SU-DHL-6 (cell line): ENCODE measurements at regions not wholly inside any gene's neighbourhood (a gene's known extent, or its start where the extent isn't known, plus 50 kb on each side); places are given as distances from the start of the nearest gene placed in this dataset.

Experiments used
- H2AFZ ChIP-seq: fragments of 200-600 bp; sonication (generic); 2 replicates; pipeline ENCODE4 v1.6.1; 2014; ENCODE audit warnings: low read depth, mild to moderate bottlenecking, moderate library complexity, mixed read lengths, antibody characterized with exemption, low read length; ENCODE audit not compliant: severe bottlenecking
- H3F3A ChIP-seq: fragments of 200-600 bp; shearing (Covaris generic); 2 replicates; pipeline ENCODE4 v1.6.0; 2016; ENCODE audit warnings: antibody characterized with exemption, mild to moderate bottlenecking; ENCODE audit not compliant: insufficient read depth
- H3K27ac ChIP-seq: fragments of 200-600 bp; sonication (generic); 2 replicates; pipeline ENCODE4 v1.5.1; 2016; ENCODE audit warnings: low read depth, mild to moderate bottlenecking, low read length, moderate library complexity, mixed read lengths
- H3K27me3 ChIP-seq: fragments of 200-600 bp; sonication (generic), shearing (Covaris generic); 2 replicates; pipeline ENCODE4 v1.6.0; 2014; ENCODE audit warnings: mild to moderate bottlenecking, low read length
- H3K36me3 ChIP-seq: fragments of 200-600 bp; sonication (generic); 2 replicates; pipeline ENCODE4 v1.6.1; 2014; ENCODE audit warnings: mild to moderate bottlenecking, low read length, mixed read lengths
- H3K4me2 ChIP-seq: fragments of 300-600, 200-600 bp; shearing (Covaris generic), sonication (generic); 2 replicates; pipeline ENCODE4 v1.6.0; 2014; ENCODE audit warnings: low read length, low read depth, mild to moderate bottlenecking; ENCODE audit not compliant: poor library complexity, severe bottlenecking
- H3K4me3 ChIP-seq: fragments of 200-600 bp; sonication (generic); 2 replicates; pipeline ENCODE4 v1.5.1; 2014; ENCODE audit warnings: antibody characterized with exemption, low read length, mild to moderate bottlenecking, mixed read lengths; ENCODE audit not compliant: insufficient read depth, poor library complexity, severe bottlenecking
- H3K79me2 ChIP-seq: fragments of 200-600 bp; sonication (generic); 2 replicates; pipeline ENCODE4 v1.6.1; 2014; ENCODE audit warnings: mild to moderate bottlenecking, low read length, moderate library complexity; ENCODE audit not compliant: insufficient read depth
- H3K9ac ChIP-seq: fragments of 200-600 bp; sonication (generic); 2 replicates; pipeline ENCODE4 v1.7.0; 2014; ENCODE audit warnings: mild to moderate bottlenecking, low read length
- H3K9me2 ChIP-seq: fragments of 200-600 bp; sonication (generic); replicated peaks from 2 replicates; pipeline ENCODE4 v1.6.1; 2014; ENCODE audit warnings: low read length; ENCODE audit not compliant: insufficient read depth
- H3K9me3 ChIP-seq: fragments of 200-600 bp; sonication (generic); 2 replicates; pipeline ENCODE4 v1.6.1; 2014; ENCODE audit warnings: low read length, mixed read lengths; ENCODE audit not compliant: insufficient read depth
- H4K20me1 ChIP-seq: fragments of 200-600 bp; sonication (generic); 2 replicates; pipeline ENCODE4 v1.6.1; 2014; ENCODE audit warnings: low read depth, mild to moderate bottlenecking, antibody characterized with exemption, low read length, moderate library complexity, mixed read lengths
- EZH2phosphoT487 ChIP-seq: fragments of 200-600 bp; sonication (generic), shearing (Covaris generic); conservative IDR thresholded peaks from 2 replicates; pipeline ENCODE4 v1.6.1; 2018; ENCODE audit warnings: mild to moderate bottlenecking, antibody characterized with exemption, low read length, moderate library complexity, mixed read lengths
- TF ChIP-seq, protein P1 (sequence below): fragments of 200-600 bp; sonication (generic); IDR thresholded peaks from one replicate; pipeline ENCODE4 v1.5.1; 2017; ENCODE audit warnings: antibody characterized with exemption, mild to moderate bottlenecking, low read length, moderate library complexity; ENCODE audit not compliant: insufficient read depth, poor library complexity, severe bottlenecking

DNA sequence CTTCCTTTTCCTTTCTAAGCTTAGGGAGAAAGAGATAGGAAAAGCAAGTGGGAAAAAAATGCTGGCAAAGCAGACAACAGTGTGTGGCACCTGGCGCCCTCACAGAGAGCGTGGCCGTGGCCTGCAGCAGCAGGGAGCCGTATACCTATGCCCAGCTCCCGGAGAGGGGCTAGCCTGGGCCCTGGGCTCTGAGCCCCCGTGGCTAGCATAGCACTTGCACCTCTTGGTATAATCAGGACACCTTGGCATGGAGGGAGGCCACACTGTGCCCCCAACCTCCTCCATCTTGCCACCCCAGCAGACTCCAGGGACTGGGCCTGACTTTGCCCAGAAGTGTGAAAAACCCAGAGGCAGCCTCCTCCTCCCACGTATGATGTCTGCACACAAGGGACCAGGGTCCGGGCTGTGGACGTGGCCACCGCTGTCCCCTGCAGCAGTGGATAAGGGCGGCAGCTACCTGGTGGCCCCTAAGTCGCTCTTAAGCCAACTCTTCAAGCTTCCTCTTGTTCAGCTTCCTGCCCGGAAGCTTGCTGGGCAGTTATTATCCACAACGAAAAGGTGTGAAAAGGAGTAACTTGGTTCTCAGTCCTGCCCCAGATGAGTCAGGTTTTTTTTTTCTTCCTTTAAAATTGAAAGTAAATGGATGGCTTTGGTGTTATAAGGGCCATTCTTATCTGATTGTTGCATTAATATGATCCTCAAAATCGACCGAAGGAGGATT is 249.1 kb upstream of the PITRM1 start:
- Histone ChIP-seq H3K9me3 (no peaks in the 10 kb centered on the region), H2AFZ (no peak overlapping the region), H3K4me2 (no peak overlapping the region), H3K36me3 (no peaks in the 10 kb centered on the region), H3K9me2 (no peaks in the 10 kb centered on the region), H3K9ac (no peak overlapping the region), H3K27me3 (no peaks in the 10 kb centered on the region), H3F3A (no peaks in the 10 kb centered on the region), H3K27ac (no peak overlapping the region), H4K20me1 (no peaks in the 10 kb centered on the region), H3K79me2 (no peaks in the 10 kb centered on the region), H3K4me3 (no peak overlapping the region)
- TF ChIP-seq EZH2phosphoT487 = no peak
- TF ChIP-seq, protein P1, sequence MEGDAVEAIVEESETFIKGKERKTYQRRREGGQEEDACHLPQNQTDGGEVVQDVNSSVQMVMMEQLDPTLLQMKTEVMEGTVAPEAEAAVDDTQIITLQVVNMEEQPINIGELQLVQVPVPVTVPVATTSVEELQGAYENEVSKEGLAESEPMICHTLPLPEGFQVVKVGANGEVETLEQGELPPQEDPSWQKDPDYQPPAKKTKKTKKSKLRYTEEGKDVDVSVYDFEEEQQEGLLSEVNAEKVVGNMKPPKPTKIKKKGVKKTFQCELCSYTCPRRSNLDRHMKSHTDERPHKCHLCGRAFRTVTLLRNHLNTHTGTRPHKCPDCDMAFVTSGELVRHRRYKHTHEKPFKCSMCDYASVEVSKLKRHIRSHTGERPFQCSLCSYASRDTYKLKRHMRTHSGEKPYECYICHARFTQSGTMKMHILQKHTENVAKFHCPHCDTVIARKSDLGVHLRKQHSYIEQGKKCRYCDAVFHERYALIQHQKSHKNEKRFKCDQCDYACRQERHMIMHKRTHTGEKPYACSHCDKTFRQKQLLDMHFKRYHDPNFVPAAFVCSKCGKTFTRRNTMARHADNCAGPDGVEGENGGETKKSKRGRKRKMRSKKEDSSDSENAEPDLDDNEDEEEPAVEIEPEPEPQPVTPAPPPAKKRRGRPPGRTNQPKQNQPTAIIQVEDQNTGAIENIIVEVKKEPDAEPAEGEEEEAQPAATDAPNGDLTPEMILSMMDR = no peak

DNA sequence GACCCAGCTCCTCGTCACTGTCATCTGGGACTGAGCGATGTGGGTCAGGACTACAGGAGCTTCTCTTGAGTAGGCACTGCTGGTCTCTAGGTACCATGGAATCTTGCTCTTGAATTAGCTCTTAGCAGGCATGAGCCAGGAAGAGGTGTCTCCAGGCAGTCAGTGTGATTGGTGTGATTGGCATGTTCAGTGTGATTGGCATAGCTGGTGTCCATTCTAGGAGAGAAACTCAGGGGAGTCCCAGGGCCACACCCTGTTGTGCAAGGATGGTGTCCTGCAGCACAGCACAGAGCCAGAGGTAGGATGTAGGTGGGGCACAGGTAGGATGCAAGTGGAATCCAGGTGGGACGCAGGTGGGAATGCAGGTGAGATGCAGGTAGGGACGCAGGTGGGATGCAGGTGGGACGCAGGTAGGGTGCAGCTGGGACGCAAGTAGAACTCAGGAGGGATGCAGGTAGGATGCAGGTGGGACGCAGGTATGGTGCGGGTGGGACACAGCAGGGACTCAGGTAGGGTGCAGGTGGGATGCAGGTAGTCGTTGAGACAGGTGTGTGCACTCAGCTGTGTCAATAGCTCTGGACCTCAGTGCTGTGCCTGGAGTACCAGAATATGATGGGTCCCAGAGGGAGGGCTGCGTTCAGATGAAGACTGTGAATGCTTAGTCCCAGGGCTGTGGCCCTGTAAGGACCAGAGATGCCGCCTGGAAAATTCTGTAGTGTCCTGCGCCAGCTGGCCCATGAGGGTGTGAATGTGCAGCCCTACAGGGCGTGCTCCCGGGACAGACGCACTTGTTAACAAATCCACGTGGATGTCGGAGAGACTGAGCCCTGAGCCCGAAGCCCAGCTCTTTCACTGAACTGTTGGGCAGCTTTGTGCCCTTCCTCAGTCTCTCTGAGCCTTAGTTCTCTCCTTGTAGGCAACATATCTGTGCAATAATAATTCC is 248.2 kb upstream of the PITRM1 start:
- Histone ChIP-seq H3K9me3 (no peaks in the 10 kb centered on the region), H4K20me1 (no peaks in the 10 kb centered on the region), H2AFZ (no peak overlapping the region), H3K9ac (no peak overlapping the region), H3K9me2 (no peaks in the 10 kb centered on the region), H3K27me3 (no peaks in the 10 kb centered on the region), H3K79me2 (no peaks in the 10 kb centered on the region), H3K4me3 (no peak overlapping the region), H3K27ac (no peak overlapping the region), H3K36me3 (no peaks in the 10 kb centered on the region), H3K4me2 (no peak overlapping the region), H3F3A (no peaks in the 10 kb centered on the region)
- TF ChIP-seq, protein P1 = no peak
- no peak for TF ChIP-seq EZH2phosphoT487

DNA sequence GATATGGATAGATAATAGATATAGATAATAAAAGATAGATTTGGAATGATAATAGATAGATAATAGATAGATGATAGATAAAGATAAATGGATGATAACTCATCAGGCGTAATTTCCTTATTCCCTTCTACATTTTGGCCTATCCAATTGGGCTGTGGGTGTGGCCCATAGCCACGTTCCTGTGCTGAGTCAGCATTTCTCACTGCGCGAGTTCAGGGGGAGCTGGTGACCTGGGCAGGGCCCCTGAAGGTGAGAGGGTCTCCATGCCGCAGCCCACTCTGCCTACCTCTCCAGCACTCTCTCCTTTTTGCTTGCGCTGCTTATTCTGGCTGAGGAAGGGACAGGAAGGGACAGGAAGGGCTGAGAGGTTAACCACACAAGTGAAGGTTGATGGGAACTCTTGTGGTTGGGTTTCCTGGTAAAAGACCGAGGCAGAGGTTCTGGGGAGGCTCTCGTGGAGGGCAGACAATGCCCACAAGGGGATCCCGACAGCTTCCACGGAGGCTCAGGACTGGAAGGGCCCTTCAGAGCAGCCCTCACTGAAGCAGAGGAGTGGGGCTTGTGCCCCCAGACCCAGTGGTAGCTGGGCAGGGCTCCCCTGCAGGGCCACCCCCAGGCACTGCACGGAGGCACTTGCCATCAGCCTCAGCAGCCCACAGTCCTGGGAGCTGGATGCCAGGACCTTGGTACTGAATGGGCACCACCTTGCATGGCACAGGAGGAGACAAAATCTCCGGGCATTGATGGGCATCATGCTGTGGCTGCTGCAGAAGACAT is 247.3 kb upstream of the PITRM1 start:
- no peak for TF ChIP-seq EZH2phosphoT487
- no peaks in the 10 kb centered on the region for H4K20me1 ChIP-seq
- H3K9me3 ChIP-seq = no peaks in the 10 kb centered on the region
- H3K4me3 ChIP-seq = no peak overlapping the region
- H3K27me3 ChIP-seq = no peaks in the 10 kb centered on the region
- H3K9me2 ChIP-seq = no peaks in the 10 kb centered on the region
- H3K4me2 ChIP-seq = no peak overlapping the region
- no peak overlapping the region for H2AFZ ChIP-seq
- no peaks in the 10 kb centered on the region for H3K79me2 ChIP-seq
- no peak overlapping the region for H3K9ac ChIP-seq
- H3F3A ChIP-seq = no peaks in the 10 kb centered on the region
- H3K36me3 ChIP-seq = no peaks in the 10 kb centered on the region
- no peak overlapping the region for H3K27ac ChIP-seq
